ENCODE measurements at regions not wholly inside any gene's neighbourhood (a gene's known extent, or its start where the extent isn't known, plus 50 kb on each side); places are given as distances from the start of the nearest gene placed in this dataset.

DNA sequence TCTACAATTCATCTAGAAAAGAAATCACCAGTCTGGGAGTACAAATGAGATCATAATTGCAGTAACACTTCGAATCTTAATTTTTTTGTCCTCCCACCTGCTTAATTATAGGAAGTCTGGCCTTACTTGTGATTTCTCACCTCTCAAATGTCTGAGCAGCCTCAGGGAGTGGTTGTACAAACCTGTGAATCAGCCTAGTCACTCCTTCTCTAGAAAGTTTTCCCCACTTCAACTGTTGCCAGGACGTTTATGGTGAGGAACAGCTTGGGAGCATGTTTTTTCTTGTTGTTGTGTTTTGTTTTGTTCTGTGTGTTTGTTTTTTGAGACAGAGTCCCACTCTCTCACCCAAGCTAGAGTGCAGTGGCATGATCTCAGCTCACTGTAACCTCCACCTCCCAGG is 50.3 kb upstream of the CLDN10 start:
- no peaks in the 10 kb centered on the region for H3K4me1 Mint-ChIP-seq
- H3K9me3 Mint-ChIP-seq, result peaks cover 0 to 2% (median 0%) of the 10 kb centered on the region in 6 donors
- no peak for DNase-seq
- H3K27ac Mint-ChIP-seq, result no peak overlapping the region
- no peak overlapping the region for H3K4me3 Mint-ChIP-seq
- H3K36me3 Mint-ChIP-seq, result no peaks in the 10 kb centered on the region
- H3K27me3 Mint-ChIP-seq (ENCODE audit: low read depth in 3 of 3), result peaks cover 0 to 5% (median 2%) of the 10 kb centered on the region in 3 donors

All from immature natural killer cell (primary cell).